GM13977 (cell line): ENCODE measurements at regions not wholly inside any gene's neighbourhood (a gene's known extent, or its start where the extent isn't known, plus 50 kb on each side); places are given as distances from the start of the nearest gene placed in this dataset.
"Not testable (repeated sequence)": the region's sequence is repeated elsewhere in the genome, so short reads cannot be mapped to it uniquely, and the experiment has no call there.

Experiments used
- DNase-seq: peaks from one replicate; pipeline ENCODE4 v3.0.0; 2012; ENCODE audit warnings: low spot score
- CTCF ChIP-seq: IDR thresholded peaks from 2 replicates; pipeline ENCODE4 v1.5.1; 2012; ENCODE audit warnings: mild to moderate bottlenecking, control low read depth; ENCODE audit not compliant: insufficient read depth; ENCODE audit errors: extremely low read depth, missing control alignments
- in situ Hi-C: fragments of 300-500 bp; cut with MboI; formaldehyde crosslinking; loops from one replicate; pipeline ENCODE4 v1.12.0; 2022; ENCODE audit warnings: low sequenced_read_pairs, low pct_unique_long_range_greater_than_20kb, mixed read lengths, inconsistent platforms; ENCODE audit not compliant: unreplicated experiment

GRCh38 chr2:16908656-16909055 lies 243.0 kb upstream of the CYRIA start:
- no peak for TF ChIP-seq CTCF
- in situ Hi-C loops, result no loop called here
- no peak for DNase-seq

DNA sequence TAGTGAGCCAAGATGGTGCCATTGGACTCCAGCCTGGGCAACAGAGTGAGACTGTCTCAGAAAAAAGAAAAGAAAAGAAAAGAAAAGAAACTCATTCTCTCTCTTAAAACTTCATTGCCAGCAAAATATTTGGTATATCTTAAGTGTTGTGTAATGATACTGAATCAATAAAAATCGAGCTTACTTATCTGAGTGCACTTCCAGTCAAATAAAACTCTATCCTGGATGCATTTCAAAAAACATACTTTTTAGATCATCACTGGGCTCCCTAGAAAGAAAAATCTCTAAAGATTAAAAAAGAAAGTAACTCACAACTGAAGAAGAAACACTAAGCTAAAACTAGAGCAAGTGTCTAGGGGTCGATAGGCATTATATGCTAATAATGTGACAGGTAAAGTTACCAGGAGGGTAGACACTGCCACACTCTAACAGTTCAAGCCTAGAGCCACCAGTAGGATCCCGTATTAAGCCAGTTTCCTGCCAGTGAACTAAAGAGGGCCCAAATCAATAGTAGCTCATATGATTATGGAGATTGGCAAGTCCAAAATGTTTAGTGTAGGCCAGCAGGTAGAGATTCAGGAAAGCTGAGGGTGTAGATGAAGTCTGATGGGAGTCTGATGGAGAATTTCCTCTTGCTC lies 242.1 kb upstream of the CYRIA start:
- TF ChIP-seq CTCF, result no peak
- in situ Hi-C loops, result no loop called here
- DNase-seq, result no peak

DNA sequence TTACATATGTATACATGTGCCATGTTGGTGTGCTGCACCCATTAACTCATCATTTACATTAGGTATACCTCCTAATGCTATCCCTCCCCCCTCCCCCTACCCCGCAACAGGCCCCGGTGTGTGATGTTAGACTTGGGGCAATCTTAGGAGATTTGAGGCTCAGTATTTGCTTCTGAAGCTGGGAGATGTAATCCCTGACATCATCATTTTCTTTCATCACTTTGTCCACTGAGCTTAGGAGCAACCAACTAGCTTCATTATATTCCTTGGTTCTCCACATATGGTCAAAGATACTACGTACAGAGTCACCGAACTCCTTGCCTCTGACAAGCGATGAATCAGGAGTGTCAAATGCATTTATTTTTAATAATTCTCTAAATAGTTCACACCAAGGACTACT lies 239.7 kb upstream of the CYRIA start:
- DNase-seq, in situ Hi-C loops: not testable (repeated sequence)

GRCh38 chr2:16900405-16901025 lies 234.9 kb upstream of the CYRIA start:
- in situ Hi-C loops, result no loop called here
- TF ChIP-seq CTCF, result peak; percentile 95
- peak; percentile 4 for DNase-seq

DNA sequence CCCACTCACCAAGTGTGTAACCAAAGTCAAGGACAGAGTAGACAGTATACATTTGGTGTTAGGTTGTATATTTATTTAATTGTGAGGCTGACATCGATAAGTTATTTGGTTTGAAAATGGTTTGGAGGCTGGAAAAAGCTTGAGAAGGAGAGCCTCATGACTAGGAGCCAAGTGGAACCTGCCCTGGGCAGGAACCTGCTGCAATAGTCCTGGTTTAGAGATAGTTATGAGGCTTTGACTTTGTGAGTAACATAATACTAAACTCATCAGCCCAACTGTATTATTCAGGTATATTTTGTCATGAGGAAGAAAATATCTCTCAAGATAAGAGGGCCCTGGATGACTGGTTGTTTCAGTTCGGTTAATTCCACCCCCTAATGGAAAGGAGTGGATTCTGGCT lies 234.3 kb upstream of the CYRIA start:
- in situ Hi-C loops, result loop anchor here (10.0 kb wide), 1 partner anchor 115 kb away; no protein-coding TSS in a partner anchor
- TF ChIP-seq CTCF, result no peak
- no peak for DNase-seq

DNA sequence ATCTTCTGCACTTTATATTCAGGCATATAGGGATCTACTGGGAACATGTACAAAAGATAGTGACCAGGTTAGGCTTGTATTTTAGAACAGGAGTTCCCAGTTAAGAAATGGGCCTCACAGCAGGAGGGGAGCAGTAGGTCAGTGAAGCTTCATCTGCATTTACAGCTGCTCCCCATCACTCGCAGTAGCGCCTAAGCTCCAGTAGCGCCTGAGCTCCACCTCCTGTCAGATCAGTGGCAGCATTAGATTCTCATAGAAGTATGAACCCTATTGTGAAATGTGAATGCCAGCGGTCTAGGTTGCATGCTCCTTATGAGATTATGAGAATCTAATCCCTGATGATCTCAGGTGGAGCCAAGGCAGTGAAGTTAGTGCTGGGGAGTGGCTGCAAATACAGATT lies 224.4 kb upstream of the CYRIA start:
- no peak for TF ChIP-seq CTCF
- no peak for DNase-seq
- in situ Hi-C loops, result loop anchor here (10.0 kb wide), 1 partner anchor 105 kb away; no protein-coding TSS in a partner anchor

GRCh38 chr2:16885027-16885426 lies 219.4 kb upstream of the CYRIA start:
- TF ChIP-seq CTCF, result no peak
- DNase-seq, result no peak
- in situ Hi-C loops, result no loop called here
